Activated CD8-positive, alpha-beta memory T cell treated with anti-CD3 and anti-CD28 coated beads, Interleukin-2, amount 50 U/mL, for 1 hour (primary cell): ENCODE measurements at regions not wholly inside any gene's neighbourhood (a gene's known extent, or its start where the extent isn't known, plus 50 kb on each side); places are given as distances from the start of the nearest gene placed in this dataset.
"Not testable (repeated sequence)": the region's sequence is repeated elsewhere in the genome, so short reads cannot be mapped to it uniquely, and the experiment has no call there.

Experiments
- DNase-seq: peaks from one replicate; pipeline ENCODE4 v3.0.0-alpha.2; 2020; ENCODE audit errors: extremely low read depth

DNA sequence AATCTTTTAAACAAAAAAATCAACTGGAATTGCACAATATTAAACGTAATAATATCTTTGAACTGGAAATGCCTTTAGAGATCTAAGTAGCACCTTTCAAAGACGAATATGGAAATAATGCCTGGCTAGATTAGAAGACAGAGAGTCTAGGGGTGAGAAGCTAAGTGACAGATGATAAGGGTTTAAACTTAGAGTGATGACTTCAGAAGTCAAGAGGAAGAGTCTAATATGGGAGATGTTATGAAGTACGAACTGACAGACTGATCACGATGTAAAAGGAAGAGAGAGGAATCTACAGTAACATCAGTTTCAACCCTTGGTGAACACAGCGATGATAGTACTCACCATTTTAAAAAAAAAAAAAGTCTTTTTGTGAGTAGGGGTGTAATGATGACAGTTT is 57.9 kb downstream of the HINT1 start:
- no peak for DNase-seq

DNA sequence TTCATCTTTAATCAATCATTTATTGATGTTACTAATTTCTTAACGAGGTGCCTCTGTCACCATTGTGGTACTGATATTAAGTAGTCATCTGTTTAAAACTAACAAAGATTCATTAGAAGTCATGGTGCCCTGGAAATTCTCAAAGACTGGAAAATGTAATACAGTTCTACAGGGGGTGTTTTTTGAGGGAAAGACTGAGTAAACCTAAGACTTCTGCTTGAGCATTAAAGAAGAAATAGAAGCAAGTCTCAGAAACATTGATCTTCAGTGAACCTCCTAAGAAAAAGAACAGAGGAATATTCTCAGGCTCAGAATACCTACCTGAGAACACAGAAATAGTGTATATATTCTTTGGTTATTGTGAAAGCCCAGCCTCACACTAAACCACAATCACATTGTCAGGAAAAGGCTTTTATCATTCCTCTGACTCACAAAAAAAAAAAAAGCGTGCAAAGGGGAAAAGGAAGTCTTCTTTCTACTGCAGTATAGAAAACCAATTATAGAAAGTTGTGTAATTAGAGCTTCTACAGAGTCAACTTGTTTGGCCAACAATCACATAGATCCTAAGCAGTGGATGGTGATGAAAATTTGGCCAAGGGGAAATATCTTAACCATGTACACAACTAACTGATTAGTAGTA is 60.8 kb downstream of the HINT1 start:
- DNase-seq = no peak

DNA sequence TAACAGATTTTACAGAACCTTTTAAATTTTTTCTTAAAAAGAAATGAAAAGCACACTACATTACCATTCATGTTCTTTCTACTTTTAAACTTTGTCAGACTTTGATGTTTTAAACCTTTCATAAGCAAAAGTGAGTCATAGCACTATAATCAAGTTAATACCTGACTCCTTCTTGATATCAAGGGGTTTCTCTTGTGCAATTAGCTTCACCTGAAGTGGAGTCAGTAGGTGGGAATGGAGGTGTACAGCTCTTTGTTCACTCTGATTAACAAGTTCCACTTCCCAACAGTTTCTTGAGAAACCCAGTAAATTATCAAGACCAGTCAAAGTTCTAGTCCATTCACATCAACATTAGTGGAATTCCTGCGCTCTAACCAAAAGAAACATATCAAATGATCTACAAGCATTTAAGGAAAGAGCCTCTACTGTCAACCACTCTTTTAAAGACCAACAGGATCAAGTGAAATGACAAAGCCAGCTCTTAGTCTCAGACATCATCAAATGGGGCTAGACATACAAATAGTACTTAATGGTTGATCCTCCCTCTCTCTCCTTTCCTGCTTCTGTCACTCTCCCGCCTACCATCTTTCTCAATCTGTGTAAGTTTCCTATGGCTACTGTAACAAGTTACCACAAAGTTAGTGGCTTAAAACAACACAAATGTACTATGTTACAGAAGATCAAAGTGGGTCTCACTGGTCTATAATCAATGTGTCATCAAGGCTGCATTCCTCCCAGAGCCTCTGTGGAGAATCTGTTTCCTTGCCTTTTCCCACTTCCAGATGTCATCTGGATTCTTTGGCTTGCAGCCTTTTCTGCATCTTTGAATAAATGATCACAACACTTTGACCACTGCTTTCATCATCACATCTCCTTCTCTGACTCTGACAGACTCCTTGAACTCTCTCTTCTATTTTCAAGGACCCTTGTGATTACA is 68.0 kb downstream of the HINT1 start:
- no peak for DNase-seq

DNA sequence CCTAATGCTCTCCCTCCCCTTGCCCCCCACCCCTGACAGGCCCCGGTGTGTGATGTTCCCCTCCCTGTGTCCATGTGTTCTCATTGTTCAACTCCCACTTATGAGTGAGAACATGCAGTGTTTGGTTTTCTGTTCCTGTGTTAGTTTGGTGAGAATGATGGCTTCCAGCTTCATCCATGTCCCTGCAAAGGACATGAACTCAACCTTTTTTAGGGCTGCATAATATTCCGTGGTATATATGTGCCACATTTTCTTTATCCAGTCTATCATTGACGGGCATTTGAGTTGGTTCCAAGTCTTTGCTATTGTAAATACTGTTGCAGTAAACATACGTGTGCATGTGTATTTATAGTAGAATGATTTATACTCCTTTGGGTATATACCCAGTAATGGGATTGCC is 69.5 kb downstream of the HINT1 start:
- DNase-seq = not testable (repeated sequence)

DNA sequence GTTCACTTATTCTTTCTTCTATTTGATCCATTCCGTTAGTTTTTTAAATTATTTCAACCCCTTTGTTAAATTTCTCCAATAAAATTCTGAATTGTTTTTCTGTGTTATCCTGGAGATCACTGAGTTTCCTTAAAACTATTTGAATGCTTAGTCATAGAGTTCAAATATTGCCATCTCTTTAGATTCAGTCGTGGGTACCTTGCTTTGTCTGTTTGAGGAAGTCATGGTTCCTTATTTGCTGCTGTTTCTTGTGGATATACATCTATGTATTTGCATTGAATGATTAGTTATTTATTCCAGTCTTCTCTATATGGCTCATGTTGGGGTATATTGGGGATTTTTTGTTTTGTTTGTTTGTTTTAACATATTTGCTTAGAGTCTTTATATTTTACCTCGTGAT is 80.6 kb downstream of the HINT1 start:
- DNase-seq = no peak

DNA sequence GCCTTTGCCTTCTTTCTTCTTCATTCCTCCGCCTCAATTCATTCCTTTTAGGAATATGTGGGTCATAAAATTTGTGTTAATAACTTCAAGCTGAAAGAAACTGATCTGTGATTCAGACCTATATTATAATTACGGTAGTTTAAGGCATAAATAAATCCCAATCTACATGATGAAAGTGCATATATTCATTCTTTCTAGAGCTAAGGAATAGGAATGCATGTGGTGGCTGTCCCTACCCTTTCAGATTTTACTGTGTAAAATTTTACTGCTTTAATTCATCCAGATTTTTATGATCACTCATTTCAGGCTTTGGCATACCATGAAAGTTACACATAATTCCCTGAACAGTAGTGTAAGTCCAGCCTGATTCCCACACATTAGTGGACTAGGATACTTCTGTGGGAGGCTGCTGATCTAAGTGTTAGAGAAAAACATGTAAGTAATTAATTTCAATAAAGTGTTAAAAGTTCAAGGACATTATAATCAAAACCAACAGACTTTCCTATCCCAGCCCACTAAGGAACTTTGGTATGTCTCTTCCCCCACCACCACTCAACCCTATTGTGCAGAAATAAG is 83.1 kb downstream of the HINT1 start:
- DNase-seq = no peak

DNA sequence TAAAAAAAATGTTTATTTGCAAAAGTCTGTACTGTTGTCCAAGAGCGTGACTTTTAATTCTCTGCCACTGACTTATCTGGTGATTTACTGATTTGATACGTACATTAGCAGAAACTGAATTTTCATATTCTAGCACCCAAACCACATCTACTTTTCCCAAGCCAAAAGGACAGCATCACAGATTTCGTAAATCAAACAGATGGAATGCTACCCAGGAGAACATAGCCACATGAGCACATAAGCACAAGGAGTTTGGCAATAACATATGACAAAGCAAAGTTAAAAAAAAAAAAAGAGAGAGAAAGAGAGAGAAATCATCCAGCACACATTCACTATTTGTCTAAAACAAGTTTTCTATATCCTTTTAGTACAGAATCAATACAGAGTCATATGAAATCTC is 83.7 kb downstream of the HINT1 start:
- no peak for DNase-seq

DNA sequence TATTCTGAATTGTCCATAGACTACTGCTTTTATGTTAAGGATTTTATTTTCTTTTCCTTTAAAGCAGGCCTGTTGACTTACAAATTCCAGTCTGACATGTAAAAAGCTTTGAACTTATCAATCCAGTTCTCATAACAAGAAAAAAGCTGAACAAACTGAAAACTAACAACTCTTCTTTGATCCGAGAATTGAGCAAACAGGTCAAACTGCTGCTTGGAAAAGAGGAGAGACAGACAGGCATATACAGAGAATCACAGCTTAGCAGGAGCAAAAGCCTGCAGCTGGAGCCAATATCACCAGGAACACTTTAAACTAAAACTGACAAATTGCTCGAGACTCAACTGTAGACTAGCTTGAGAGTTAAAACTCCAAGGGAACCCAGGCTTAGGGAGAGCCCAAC is 85.8 kb downstream of the HINT1 start:
- DNase-seq = no peak

DNA sequence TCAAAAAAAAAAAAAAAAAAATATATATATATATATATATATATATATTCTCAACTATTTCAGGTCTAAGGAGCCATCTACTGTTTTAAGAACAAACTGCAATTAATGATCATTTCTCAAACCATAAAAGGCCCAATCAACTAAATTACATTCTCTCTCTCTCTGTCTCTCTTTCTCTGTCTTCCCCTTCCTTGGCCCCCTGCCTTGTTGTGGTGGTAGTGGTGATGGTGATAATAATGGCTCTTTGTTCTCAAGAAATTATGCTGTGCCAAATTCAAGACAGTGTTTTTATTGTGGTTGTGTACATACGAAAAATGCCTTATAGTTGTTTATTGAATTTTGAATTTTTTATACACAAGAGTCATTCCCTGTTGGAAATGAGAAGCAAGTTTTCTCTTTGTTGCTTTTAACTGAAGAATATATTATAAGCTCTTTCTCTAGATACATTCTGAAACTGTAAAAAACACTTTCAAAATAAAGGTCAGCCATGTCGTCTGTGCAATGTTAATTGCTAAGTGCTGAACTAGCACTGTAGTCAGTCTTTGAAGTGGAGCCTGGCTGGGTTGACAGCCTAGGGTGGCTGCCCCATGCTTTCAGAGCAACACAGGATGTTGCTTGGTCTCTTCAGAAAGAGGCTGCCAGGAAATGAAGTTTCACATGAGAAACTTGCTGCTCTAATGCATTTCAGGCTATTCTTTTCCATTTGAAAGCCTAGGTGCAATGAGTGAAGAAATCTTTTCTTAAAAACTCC is 96.0 kb downstream of the HINT1 start:
- DNase-seq = no peak

DNA sequence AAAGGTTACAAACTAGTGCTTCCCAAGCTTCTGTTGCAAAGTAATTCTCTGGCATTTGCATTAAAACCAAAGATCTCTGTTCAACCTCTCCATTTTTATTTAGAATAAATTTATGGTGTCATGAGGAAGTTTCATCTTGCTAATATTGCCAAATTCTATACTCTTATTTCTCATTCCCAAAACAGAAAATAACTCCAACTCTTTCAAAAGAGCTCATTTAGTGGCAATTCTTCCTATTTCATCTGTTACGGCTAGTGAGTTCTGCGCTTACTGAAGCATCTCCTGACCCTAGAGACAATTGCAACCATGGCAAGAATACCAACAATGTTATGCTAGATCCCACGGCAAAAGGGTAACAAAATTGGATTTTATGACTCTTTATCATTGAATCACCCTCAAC is 97.0 kb downstream of the HINT1 start:
- DNase-seq = no peak

DNA sequence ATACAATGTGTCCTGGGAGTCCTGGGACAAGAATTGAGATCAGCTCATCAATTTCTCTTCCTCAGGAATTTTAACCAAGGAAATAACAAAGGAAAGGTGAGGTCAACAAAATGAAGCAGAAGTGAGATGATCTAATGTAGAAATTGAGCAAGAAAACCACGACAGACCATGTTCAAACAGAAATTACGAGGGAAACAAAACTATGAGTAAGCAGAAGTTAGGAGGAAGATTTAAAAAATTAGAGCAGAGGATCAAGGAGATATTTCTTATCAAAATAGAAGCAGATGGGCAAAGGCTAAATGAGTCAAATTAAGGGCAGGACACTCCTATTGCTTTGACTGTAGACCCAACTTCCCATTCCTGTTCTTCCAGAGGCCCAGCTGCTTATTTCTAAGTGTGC is 97.4 kb downstream of the HINT1 start:
- no peak for DNase-seq

DNA sequence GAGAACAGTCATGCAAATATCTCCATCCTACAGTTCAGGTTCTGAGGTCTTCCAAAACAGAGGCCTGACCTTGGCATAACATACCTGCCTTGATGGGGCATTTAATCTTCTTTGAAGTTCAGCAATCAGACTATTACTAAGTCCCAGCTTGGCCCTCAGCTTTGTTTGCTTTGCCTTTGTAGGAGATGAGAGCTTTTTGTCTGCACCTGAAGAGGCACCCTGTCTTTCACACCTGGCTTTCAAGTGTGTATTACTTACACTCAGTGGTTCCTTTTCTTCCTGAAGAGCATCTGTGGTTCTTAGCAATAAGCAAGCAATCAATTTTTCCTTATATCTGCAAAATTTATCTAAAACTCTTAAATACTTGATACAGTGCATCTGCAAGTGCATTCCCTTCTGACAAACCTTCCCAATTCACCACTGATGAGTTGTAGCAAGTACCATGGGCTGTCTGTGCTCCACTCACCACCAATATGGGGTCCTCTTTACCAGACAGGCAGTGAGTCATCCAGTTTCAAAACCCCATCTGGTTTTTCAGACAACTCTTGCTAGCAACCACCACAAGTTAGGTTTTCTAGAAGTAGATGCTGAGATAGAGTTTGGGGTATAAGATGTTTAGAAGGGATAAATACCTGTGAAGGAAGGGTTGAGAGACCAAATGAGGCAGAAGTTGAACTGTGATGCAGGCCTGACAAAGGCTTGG is 100.2 kb downstream of the HINT1 start:
- no peak for DNase-seq

DNA sequence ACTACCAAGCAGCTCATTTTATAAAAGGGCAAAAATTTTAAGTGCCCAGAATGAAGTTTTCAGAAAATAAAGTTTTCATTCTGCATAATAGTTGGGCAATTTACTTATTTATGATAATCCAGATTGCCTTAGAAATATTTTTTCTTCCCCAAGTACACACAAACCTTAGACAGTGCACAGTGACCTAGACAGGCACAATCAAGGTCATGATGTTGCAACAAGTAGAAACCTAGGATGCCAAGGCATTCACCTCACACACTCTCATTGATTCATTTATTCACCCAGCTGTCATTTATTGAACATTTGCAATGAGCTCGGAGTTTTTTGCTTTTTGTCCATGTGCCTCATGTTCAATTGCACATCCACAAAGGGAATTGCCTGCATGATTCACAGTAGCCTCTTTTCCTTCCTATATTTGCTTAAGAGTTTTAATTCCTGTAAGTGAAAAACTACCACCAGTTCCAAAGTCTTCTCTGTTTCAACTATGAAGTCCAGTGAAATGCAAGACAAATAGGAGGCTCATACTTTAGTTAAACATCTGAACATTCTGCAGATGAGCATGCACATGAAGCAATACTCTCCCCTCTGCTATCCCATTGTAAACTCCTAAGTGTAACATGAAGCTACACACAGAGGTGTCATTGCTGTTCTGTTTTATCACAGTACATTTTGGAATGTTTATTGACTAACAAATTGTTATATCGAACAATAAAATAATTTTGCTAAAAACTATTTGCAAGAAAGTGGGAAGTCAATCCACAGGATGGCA is 122.9 kb downstream of the HINT1 start:
- DNase-seq = no peak

DNA sequence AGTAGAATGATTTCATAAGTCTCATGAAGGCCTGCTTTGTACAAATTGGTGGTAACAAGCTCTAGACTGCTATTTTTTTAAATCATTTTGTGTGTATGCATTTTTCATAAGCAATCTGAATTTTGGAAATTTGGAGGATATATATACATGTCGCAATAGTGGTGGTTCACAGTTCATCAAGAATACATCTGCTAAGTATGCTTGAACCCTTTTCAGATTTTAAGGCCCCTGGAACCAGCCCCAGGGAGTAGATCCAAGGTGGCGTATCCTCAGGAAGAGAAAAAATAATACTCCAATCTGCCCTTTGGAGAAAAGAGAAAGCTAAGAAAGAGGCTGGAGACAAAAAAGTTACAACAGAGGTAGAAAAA is 141.6 kb downstream of the HINT1 start:
- DNase-seq = no peak

DNA sequence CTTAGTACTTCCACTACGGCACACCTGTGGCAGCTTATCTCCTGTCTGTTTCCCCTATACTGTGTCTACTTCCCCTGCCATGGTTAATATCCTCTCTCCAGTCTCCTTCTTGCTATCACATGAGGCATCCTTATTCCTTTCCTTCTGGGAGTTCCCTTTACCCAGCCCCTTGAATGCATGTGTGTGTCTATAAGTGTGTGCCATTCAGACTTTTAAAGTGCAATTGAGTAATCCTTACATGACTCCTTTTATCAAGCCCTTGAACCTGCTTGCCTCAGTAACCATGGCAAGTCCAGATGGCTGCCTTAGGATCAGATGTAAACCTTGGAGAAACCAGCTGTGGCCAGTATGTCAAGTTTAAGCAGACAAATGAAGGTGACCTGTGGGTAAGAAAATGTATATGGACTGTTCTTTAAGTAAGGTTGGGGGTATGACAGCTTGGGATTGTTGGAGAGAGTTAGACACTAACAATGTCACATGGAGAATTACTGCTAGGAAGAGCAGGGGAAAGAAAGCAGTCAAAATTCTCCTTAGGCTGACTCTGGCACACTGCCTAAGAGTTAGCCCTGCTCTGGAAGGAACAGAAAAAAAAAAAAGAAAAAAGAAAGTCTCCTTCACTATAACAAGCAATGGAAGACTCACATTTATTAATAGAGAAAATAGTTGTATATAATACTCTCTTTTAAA is 142.1 kb downstream of the HINT1 start:
- DNase-seq = no peak

DNA sequence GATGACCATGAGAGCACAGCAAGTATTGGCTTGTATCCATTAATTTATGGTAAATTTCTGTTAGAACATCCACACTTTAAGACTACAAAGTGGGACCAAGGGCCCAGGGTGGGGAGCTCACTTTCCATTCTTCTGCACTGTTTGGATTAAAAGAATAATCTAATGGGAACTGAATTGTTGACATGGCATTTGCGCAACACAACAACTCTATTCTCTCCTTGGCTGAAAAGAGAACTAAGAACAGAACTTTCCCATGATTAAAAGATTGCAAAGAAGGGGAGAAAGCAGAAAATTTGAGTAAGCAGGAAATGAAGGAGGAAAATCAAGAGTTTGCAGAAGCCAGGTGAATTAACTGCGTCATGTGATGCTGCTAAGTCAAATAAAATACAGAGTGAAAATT is 143.4 kb downstream of the HINT1 start:
- no peak for DNase-seq

DNA sequence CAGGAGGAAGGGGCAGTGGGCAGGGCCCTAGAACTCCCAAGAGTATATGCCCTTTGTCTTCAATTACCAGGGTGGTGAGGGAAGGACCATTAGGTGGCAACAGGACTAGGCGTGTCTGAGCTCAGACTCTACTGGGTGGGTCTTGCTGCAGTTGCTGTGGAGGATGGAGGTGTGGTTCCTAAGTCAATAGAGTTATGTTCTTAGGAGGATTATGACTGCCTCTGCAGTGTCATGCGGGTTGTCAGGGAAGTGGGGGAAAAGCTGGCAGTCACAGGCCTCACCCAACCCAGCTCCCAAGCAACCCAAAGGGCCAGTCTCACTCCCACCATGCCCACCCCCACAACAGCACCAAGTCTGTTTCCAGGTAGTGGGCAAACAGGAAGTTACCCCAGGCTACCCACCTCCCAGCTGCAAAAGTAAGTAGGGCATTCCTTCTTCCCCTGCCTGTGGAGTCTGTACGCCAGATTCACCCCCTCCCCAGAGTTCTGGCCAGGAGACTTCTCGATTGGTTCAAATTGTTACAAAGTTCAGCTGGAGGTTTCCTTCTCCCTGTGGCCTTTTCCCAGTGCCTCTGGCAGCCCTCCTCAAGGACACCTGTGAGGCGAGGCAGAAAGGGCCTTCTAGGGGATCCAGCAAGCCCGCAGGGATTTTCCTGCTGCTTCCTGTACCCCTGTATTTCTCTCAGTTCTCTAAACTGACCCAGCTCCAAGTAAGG is 145.3 kb downstream of the HINT1 start:
- no peak for DNase-seq

DNA sequence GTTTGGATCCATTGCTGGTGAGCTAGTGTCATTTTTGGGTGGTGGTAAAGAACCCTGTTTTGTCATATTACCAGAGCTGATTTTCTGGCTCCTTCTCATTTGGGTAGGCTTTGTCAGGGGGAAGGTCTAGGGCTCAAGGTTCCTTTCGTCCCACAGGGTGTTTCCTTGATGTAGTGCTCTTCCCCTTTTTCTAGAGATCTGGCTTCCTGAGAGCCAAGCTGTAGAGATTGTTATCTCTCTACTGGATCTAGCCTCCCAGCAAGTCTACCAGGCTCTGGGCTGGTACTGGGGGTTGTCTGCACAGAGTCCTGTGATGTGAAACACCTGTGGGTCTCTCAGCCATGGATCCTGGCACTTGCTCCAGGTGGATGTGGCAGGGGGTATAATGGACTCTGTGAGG is 145.9 kb downstream of the HINT1 start:
- no peak for DNase-seq

DNA sequence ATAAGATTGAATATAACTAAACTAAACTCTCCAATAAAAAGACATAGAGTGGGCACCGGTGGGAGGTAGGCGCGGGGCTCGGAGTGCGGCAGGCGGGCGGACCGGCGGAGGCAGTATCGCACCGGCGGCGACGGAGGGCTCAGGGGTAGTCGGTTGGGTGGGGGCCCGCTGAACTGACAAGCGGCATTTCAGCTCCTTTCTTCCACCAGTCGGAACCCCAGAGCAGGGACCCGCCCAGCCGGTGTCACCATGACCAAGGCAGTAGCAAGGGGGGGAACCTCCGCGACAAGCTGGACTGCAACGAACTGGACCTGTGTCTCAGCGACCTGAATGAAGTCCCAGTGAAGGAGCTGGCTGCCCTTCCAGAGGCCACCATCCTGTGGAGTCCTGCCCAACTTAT is 156.7 kb downstream of the HINT1 start:
- DNase-seq = no peak
